GM11168 (cell line): ENCODE measurements at regions not wholly inside any gene's neighbourhood (a gene's known extent, or its start where the extent isn't known, plus 50 kb on each side); places are given as distances from the start of the nearest gene placed in this dataset.
"Not testable (repeated sequence)": the region's sequence is repeated elsewhere in the genome, so short reads cannot be mapped to it uniquely, and the experiment has no call there.

Experiments
- in situ Hi-C: fragments of 300-500 bp; cut with MboI; formaldehyde crosslinking; loops from one replicate; pipeline ENCODE4 v1.12.0; 2022; ENCODE audit warnings: low sequenced_read_pairs; ENCODE audit not compliant: unreplicated experiment

GRCh38 chr21:13843081-13843480 is 233.5 kb downstream of the POTED start:
- in situ Hi-C loops, result loop anchor here (10.0 kb wide), 1 partner anchor 492 kb away; no protein-coding TSS in a partner anchor

GRCh38 chr21:13827666-13828065 is 218.1 kb downstream of the POTED start:
- in situ Hi-C loops, result not testable (repeated sequence)

- in situ Hi-C loops, result no loop called here
These were observed 217.6 kb downstream of the POTED start for GRCh38 chr21:13827201-13827600.

- in situ Hi-C loops, result not testable (repeated sequence)
These were observed 216.9 kb downstream of the POTED start for GRCh38 chr21:13826511-13826910.

GRCh38 chr21:13825218-13825778 is 215.7 kb downstream of the POTED start:
- in situ Hi-C loops, result not testable (repeated sequence)

- in situ Hi-C loops, result not testable (repeated sequence)
These were observed 210.7 kb downstream of the POTED start for GRCh38 chr21:13820286-13820685.

- in situ Hi-C loops, result not testable (repeated sequence)
These were observed 202.6 kb downstream of the POTED start for GRCh38 chr21:13812191-13812590.

- in situ Hi-C loops, result not testable (repeated sequence)
These were observed 201.0 kb downstream of the POTED start for GRCh38 chr21:13810559-13810958.

- in situ Hi-C loops, result not testable (repeated sequence)
These were observed 196.9 kb downstream of the POTED start for GRCh38 chr21:13806444-13806843.

- in situ Hi-C loops, result not testable (repeated sequence)
These were observed 193.2 kb downstream of the POTED start for GRCh38 chr21:13802757-13803156.
